Peyer's patch (tissue), 4 donors: ENCODE measurements at regions not wholly inside any gene's neighbourhood (a gene's known extent, or its start where the extent isn't known, plus 50 kb on each side); places are given as distances from the start of the nearest gene placed in this dataset.

Experiments used
- DNase-seq, 3 donors: peaks; one replicate each; pipeline ENCODE4 v3.0.0-alpha.2; 2017 to 2019
- H3K27ac ChIP-seq, 4 donors: fragments of 200-600 bp; sonication (generic); one replicate each; pipeline ENCODE4 v1.5.1; 2016 to 2019
- H3K27me3 ChIP-seq, 2 donors: fragments of 200-600 bp; sonication (generic); one replicate each; pipeline ENCODE4 v1.5.1; 2019
- H3K36me3 ChIP-seq, 3 donors: fragments of 200-600 bp; sonication (generic); one replicate each; pipeline ENCODE4 v1.5.1; 2016 to 2019
- H3K4me1 ChIP-seq, 4 donors: fragments of 200-600 bp; sonication (generic); one replicate each; pipeline ENCODE4 v1.5.1; 2016 to 2019
- H3K4me3 ChIP-seq, 4 donors: fragments of 200-600 bp; sonication (generic); 1 replicate in 3 of 4; 2 replicates in 1 of 4; pipeline ENCODE4 v1.5.1; 2016 to 2019; ENCODE audit warnings: mild to moderate bottlenecking in 1 of 4
- H3K9me3 ChIP-seq, 4 donors: fragments of 200-600 bp; sonication (generic); one replicate each; pipeline ENCODE4 v1.5.1; 2016 to 2019; ENCODE audit warnings: mild to moderate bottlenecking in 1 of 4
- POLR2A ChIP-seq, 2 donors: fragments of 450-650 bp; IDR thresholded peaks; one replicate each; pipeline ENCODE4 v1.5.1; 2017; ENCODE audit warnings: antibody characterized with exemption in 2 of 2, mild to moderate bottlenecking in 2 of 2, moderate library complexity in 2 of 2
- TF ChIP-seq, protein P1 (sequence below), 6 experiments: fragments of 450-650 bp in 4 of 6; fragments of 200-600 bp in 2 of 6; sonication (generic) in 1 of 6; IDR thresholded peaks; one replicate each; pipeline ENCODE4 v1.5.1; 2017 to 2019; ENCODE audit warnings: antibody characterized with exemption in 6 of 6, mild to moderate bottlenecking in 3 of 6, moderate library complexity in 1 of 6

DNA sequence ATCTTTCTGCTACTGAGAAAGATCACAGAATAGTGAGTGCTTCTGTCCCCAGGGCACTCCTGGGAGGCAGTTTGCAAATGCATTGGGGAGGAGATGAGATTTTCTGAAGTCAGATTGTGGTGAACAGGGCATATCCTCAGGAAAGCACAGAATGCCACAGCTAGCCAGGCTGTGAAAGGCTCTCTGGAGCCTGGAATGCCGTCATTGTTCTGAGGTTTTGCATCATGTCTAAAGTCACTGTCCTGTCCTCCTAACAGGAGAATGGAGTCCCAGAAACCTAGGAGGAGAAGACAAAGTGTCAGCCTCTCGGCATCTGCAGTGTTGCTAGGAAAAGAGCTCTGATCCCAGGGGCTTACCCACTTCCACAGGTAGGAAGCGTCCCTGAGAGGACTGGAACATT lies 69.2 kb upstream of the IGFBP3 start:
- TF ChIP-seq POLR2A (IDR thresholded peaks at IDR 0.05): no peak
- TF ChIP-seq, protein P1, sequence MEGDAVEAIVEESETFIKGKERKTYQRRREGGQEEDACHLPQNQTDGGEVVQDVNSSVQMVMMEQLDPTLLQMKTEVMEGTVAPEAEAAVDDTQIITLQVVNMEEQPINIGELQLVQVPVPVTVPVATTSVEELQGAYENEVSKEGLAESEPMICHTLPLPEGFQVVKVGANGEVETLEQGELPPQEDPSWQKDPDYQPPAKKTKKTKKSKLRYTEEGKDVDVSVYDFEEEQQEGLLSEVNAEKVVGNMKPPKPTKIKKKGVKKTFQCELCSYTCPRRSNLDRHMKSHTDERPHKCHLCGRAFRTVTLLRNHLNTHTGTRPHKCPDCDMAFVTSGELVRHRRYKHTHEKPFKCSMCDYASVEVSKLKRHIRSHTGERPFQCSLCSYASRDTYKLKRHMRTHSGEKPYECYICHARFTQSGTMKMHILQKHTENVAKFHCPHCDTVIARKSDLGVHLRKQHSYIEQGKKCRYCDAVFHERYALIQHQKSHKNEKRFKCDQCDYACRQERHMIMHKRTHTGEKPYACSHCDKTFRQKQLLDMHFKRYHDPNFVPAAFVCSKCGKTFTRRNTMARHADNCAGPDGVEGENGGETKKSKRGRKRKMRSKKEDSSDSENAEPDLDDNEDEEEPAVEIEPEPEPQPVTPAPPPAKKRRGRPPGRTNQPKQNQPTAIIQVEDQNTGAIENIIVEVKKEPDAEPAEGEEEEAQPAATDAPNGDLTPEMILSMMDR (IDR thresholded peaks at IDR 0.05): no peak
- no peak for DNase-seq
- H3K4me1 ChIP-seq: no peaks in the 10 kb centered on the region

DNA sequence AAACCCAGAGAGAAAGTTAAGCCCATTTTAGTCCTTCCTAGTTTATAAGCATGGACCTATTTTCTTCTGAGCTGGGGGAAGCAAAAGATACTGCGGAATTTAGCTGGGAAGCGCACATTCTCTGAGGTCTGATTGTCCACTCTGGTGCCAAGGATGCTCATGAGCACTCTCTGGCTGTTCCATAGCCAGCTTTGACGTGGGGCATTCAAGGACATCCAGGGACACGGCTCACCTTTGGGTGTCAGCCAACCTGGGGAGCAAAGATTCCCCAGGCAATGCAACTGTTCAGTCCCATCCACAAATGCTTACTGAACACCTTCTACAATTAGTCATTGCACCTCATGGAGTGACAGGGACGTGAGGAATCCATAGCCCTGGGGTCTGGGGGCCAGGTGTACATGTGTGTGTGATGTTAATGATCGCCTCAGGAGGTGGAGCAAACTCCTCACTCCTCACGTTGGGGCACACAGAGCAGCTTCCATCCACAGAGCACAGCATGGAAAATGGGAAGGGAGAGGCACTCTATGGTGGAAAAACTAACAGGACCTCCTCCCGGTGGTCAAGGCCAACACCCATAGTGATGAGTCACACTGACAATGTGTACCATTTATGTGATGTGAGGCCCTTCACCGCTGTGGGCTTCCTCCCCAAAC lies 67.5 kb upstream of the IGFBP3 start:
- H3K27me3 ChIP-seq: no peaks in the 10 kb centered on the region
- H3K4me1 ChIP-seq: no peaks in the 10 kb centered on the region
- no peak overlapping the region for H3K27ac ChIP-seq
- H3K9me3 ChIP-seq: no peaks in the 10 kb centered on the region
- H3K4me3 ChIP-seq: no peak overlapping the region
- DNase-seq: no peak
- no peak for TF ChIP-seq POLR2A (IDR thresholded peaks at IDR 0.05)
- TF ChIP-seq, protein P1 (IDR thresholded peaks at IDR 0.05): no peak
- no peaks in the 10 kb centered on the region for H3K36me3 ChIP-seq

More for the DNA sequence above, 69.2 kb upstream of the IGFBP3 start:
- Histone ChIP-seq H3K9me3 (peaks cover 0 to 3% (median 0%) of the 10 kb centered on the region in 4 donors), H3K27me3 (no peaks in the 10 kb centered on the region), H3K4me3 (no peak overlapping the region), H3K27ac (no peak overlapping the region), H3K36me3 (no peaks in the 10 kb centered on the region)

DNA sequence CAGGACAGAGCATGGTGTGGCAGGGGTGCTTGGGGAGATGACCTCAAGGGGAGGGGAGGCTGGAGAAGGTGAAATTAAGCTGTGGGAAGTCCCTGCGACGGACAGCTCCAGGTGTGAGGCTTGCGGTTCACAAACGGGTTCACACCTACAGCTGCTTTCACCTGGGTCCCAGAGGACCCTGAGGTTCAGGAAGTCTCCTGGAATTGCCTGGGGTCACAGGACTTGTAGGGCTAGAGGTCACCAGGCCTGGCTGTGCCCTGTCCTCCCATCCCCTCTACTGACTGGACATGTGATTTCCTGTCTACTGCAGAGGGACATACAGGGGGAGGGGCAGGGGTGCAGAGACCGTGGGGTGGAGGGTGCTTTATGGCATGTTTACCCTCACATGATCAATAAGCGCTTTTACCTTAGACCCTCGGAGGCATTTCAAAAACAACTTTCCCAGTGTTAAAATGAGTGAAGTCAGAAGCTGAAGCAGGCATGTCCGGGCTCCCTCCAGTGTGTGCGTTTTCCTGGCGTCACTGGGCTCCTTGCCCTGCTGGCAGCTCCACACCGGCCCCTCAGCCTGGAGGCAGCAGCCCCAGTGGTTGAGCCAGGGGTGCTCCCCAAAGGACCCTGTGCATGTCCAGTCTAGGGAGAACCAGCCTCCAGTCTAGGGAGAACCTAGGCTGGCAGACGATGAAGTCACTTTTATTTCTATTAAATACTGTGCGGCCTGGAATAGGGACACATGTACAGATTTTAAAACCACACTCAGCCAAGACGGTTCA lies 66.6 kb upstream of the IGFBP3 start:
- H3K4me1 ChIP-seq: no peaks in the 10 kb centered on the region
- H3K36me3 ChIP-seq: no peaks in the 10 kb centered on the region
- H3K9me3 ChIP-seq: no peaks in the 10 kb centered on the region
- no peak for DNase-seq
- H3K27ac ChIP-seq: no peak overlapping the region
- TF ChIP-seq, protein P1 (IDR thresholded peaks at IDR 0.05): no peak
- TF ChIP-seq POLR2A (IDR thresholded peaks at IDR 0.05): no peak
- H3K27me3 ChIP-seq: no peaks in the 10 kb centered on the region
- H3K4me3 ChIP-seq: no peak overlapping the region

DNA sequence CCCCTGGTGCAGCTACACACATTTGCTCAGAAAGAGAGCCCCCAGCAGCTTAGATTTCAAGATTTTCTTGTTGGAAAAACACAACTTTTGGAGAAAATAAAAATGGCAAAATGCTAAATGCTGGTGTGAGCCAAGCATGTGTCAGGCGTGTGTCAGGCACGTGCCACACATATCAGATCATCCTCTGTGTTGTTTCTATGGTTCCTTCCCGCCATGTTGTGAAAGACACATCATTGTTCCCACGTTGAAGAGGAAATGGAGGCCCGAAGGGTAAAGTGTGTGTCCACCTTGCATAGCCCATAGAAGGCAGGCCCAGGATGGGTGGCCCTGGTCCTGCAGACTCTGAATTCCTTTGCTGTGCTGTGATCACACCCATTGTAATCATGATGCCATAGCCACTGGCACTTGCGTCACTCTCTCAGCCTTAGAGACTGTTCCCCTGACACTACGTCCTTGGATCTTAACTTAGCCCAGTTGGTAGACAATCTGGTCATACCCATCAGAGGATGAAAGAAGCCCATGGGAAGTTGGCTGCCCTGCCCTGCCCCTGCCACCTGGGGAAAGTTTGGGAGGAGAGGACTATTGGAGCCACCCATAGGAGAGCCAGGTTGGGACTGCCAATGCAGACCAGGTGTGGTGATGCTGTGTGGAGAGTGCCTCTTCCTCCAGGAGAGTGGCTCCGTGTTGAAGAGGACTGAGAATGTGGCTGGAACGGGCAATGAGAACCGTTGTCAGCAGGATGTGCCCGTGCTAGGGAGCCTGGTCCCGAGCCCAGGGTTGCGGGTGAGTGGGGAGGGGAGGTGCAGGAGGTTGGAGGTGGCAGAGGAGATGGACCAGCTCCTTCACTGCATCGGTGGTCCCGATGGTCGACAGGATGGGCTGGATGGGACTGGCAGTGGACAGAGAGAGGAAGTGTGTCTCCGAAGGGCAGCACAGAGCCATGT lies 65.6 kb upstream of the IGFBP3 start:
- no peaks in the 10 kb centered on the region for H3K27me3 ChIP-seq
- no peak for DNase-seq
- H3K27ac ChIP-seq: no peak overlapping the region
- TF ChIP-seq, protein P1 (IDR thresholded peaks at IDR 0.05): no peak
- no peak for TF ChIP-seq POLR2A (IDR thresholded peaks at IDR 0.05)
- no peak overlapping the region for H3K4me3 ChIP-seq
- no peaks in the 10 kb centered on the region for H3K4me1 ChIP-seq
- H3K9me3 ChIP-seq: no peaks in the 10 kb centered on the region
- H3K36me3 ChIP-seq: no peaks in the 10 kb centered on the region

DNA sequence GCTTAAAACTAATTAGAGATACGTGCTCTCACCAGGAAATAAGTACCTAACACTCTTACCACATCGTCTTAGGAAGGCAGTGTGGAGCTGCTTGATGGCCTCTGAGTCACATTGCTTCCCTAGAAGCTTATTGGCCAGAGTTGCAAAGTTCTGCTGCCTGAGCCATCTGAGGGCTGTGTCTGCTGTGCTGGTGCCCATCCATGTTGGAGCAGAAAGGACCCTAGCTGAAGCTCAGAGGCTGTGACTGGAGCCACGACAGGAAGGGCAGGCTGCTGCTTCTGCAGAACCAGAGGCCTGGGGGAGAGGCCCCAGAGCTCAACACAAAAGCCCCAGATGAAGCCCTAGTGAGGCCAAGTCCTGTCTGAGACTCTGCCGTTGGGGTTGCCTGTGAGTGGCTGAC lies 64.8 kb upstream of the IGFBP3 start:
- DNase-seq: no peak
- Histone ChIP-seq H3K4me3 (no peak overlapping the region), H3K36me3 (no peaks in the 10 kb centered on the region), H3K27me3 (no peaks in the 10 kb centered on the region), H3K4me1 (no peaks in the 10 kb centered on the region), H3K9me3 (no peaks in the 10 kb centered on the region), H3K27ac (no peak overlapping the region)
- TF ChIP-seq, protein P1 (IDR thresholded peaks at IDR 0.05): no peak
- TF ChIP-seq POLR2A (IDR thresholded peaks at IDR 0.05): no peak
